ENCODE measurements at regions not wholly inside any gene's neighbourhood (a gene's known extent, or its start where the extent isn't known, plus 50 kb on each side); places are given as distances from the start of the nearest gene placed in this dataset.

DNA sequence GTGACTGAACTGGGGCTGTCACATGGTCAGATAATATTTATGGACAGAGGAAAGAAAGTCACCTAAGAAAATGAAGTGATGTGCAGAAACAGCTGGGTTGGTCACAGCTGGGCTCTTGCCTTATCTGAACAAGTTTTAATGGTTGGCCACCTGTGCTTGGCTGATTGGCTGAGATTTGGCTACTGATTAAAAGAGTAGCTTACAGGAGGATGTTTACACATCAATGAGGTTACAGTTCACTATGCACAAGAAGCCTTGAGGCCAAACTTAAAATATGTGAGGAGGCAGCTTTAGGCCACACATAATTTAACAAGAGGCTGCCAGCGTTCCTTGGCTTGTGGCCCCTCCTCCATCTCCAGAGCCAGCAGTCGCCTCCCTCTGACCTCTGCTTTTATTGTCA lies 99.2 kb upstream of the C1QTNF9B start:
- no peak for DNase-seq (ENCODE audit: low read depth)
- H3K4me3 ChIP-seq (ENCODE audit: control insufficient read depth, low read depth, low read length) = no peak overlapping the region
- TF ChIP-seq, protein P1, sequence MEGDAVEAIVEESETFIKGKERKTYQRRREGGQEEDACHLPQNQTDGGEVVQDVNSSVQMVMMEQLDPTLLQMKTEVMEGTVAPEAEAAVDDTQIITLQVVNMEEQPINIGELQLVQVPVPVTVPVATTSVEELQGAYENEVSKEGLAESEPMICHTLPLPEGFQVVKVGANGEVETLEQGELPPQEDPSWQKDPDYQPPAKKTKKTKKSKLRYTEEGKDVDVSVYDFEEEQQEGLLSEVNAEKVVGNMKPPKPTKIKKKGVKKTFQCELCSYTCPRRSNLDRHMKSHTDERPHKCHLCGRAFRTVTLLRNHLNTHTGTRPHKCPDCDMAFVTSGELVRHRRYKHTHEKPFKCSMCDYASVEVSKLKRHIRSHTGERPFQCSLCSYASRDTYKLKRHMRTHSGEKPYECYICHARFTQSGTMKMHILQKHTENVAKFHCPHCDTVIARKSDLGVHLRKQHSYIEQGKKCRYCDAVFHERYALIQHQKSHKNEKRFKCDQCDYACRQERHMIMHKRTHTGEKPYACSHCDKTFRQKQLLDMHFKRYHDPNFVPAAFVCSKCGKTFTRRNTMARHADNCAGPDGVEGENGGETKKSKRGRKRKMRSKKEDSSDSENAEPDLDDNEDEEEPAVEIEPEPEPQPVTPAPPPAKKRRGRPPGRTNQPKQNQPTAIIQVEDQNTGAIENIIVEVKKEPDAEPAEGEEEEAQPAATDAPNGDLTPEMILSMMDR (IDR thresholded peaks at IDR 0.05; ENCODE audit: control insufficient read depth, insufficient read depth, low read depth, low read length, missing control alignments) = no peak

DNA sequence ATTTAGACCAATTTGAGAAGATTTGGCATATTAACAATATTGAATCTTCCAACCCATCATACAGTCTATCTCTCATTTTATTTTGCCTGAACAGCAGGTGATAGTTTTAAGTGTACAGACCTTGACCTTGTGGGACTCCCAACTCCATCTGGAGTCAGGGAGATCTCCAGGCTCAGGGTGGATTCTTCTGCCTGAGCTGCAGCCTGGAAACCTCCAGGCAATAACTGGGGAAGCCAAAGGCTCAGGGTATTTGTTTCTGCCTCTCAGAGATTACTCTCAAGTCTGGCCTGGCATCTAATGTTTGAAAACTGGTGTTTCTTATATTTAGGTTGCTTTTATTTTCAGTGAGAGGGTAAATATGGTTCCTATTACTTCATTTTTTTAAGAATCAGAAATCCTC lies 102.1 kb upstream of the C1QTNF9B start:
- TF ChIP-seq, protein P1 (IDR thresholded peaks at IDR 0.05; ENCODE audit: control insufficient read depth, insufficient read depth, low read depth, low read length, missing control alignments) = no peak
- no peak for DNase-seq (ENCODE audit: low read depth)
- no peak overlapping the region for H3K4me3 ChIP-seq (ENCODE audit: control insufficient read depth, low read depth, low read length)

DNA sequence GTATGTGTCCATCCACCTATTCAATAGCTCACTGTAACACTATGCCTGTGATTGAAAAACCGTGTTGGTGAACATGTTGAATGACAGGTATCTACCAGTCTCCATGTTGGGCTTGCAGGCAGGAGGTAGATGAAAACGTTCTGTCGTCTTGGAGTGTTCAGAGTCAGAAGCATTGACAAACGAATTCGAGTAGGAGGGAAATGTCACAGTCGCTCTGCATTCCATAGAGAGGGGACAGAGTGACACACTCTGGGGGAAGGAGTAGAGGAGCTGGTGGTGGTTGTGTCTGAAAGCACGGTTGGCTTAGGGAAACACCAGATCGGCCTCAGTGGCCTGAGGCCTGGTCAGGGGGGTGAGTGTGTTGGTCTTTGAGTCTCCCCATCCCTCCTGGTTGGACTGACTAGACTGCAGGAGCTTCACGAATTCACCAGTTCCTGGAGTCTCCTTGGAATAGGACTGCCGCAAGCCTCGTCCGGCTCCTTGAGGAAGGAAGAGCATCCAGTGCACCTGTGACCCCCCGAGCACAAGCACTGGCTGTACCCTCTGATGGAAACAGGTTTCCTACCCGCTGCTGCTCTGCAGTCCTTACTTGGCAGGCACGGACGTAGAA lies 105.0 kb upstream of the C1QTNF9B start:
- no peak overlapping the region for H3K4me3 ChIP-seq (ENCODE audit: control insufficient read depth, low read depth, low read length)
- TF ChIP-seq, protein P1 (IDR thresholded peaks at IDR 0.05; ENCODE audit: control insufficient read depth, insufficient read depth, low read depth, low read length, missing control alignments) = no peak
- no peak for DNase-seq (ENCODE audit: low read depth)

DNA sequence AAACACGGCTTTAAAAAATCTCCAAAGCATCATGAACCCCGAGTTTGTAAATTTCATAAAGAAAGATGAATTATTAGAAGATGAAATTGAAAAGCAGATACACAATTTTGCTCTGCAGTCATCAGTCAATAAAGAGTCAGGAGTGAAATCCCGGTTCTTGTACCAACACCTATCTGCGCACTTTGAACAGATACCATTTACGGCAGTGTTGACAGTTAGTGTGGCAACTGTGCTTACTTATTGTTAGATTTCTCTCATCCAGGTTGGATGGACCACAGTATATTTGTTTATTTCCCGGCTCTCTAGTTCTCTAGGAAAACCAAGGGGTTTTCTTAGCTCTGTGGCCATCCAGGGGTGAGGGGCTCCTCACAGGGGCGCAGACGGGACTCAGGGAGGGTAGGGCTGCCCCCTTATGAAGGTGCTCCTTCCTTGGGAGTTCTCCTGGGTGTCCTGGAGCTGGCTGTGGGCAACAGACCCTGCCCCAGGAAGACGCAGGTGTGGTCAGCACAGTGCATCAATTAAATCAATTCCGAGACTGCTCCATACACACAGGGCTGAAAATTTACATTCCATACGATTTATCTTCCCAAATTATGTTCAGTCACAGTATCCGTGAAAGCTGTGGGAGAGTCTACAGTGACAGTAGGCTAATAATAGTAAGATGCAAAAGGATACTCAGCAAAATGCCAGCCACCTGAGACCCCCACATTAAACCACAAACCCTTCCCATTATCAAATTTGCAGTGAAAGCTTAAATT lies 107.0 kb upstream of the C1QTNF9B start:
- no peak overlapping the region for H3K4me3 ChIP-seq (ENCODE audit: control insufficient read depth, low read depth, low read length)
- no peak for DNase-seq (ENCODE audit: low read depth)
- TF ChIP-seq, protein P1 (IDR thresholded peaks at IDR 0.05; ENCODE audit: control insufficient read depth, insufficient read depth, low read depth, low read length, missing control alignments) = no peak

DNA sequence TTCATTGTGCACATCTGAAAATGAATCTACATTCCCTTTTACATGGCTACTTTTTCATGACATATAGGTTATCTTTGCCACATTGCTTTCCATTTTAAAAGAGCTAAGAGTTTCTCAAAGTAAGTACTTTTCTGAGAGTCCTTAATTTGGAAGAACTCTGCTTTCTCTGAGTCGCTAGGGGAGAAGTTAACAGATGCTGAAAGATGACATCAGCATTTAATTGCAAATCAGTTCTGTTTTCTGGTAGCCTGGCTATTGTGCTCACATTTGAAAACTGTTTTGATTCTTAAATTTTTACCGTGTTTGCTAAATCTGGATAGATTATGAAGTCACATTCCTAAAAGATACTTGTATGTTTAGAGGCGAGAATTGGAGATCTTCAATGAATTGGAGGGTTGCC lies 107.7 kb upstream of the C1QTNF9B start:
- no peak overlapping the region for H3K4me3 ChIP-seq (ENCODE audit: control insufficient read depth, low read depth, low read length)
- TF ChIP-seq, protein P1 (IDR thresholded peaks at IDR 0.05; ENCODE audit: control insufficient read depth, insufficient read depth, low read depth, low read length, missing control alignments) = no peak
- no peak for DNase-seq (ENCODE audit: low read depth)

DNA sequence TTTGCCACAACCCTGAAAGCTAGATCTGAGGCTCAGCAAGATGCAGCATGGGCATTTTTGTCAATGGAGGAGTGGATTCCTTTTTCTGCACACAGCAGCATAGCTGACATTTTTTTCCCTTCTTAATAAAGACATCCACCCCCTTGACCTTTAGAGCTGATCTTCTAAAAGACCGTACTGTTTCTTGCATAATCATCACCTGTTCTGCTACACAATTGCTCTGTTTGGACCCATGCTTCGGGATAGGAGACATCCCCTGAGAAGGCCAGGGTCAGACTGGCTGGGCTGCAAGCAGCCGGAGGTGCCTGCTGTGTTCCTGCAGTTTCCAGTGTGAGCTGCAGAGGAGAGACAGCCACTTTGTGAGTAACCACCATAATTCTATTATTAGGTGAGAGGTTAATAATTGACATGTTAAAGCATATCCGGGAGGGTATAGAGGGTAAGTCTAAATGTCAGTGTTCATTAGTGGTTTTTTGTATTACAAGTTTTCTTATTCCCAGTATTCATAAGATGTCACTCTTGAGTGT lies 108.5 kb upstream of the C1QTNF9B start:
- TF ChIP-seq, protein P1 (IDR thresholded peaks at IDR 0.05; ENCODE audit: control insufficient read depth, insufficient read depth, low read depth, low read length, missing control alignments) = no peak
- no peak for DNase-seq (ENCODE audit: low read depth)
- no peak overlapping the region for H3K4me3 ChIP-seq (ENCODE audit: control insufficient read depth, low read depth, low read length)

All from AG09309 (cell line).